Adipocyte (in vitro differentiated cells): ENCODE measurements at regions not wholly inside any gene's neighbourhood (a gene's known extent, or its start where the extent isn't known, plus 50 kb on each side); places are given as distances from the start of the nearest gene placed in this dataset.
A peak's percentile ranks its signal among the peaks of the same experiment; 100 is the strongest.

Source experiments
- DNase-seq: peaks from one replicate; pipeline ENCODE4 v3.0.0-alpha.2; 2015; ENCODE audit warnings: low read depth
- H3K27me3 ChIP-seq: replicated peaks from 2 replicates; pipeline ENCODE4 v1.7.0; 2013; ENCODE audit warnings: mild to moderate bottlenecking, low read length, moderate library complexity; ENCODE audit not compliant: control insufficient read depth, insufficient read depth
- H3K36me3 ChIP-seq: 2 replicates; pipeline ENCODE4 v1.7.0; 2013; ENCODE audit warnings: low read length, mild to moderate bottlenecking, moderate library complexity; ENCODE audit not compliant: control insufficient read depth, insufficient read depth, severe bottlenecking
- H3K4me1 ChIP-seq: 2 replicates; pipeline ENCODE4 v1.7.0; 2013; ENCODE audit warnings: mild to moderate bottlenecking, low read length, moderate library complexity; ENCODE audit not compliant: control insufficient read depth, insufficient read depth
- H3K4me3 ChIP-seq: 2 replicates; pipeline ENCODE4 v1.7.0; 2013; ENCODE audit warnings: mild to moderate bottlenecking, low read length, moderate library complexity
- H3K9ac ChIP-seq: 2 replicates; pipeline ENCODE4 v1.7.0; 2013; ENCODE audit warnings: mild to moderate bottlenecking, low read length, moderate library complexity
- H3K9me3 ChIP-seq: 2 replicates; pipeline ENCODE4 v1.7.0; 2013; ENCODE audit warnings: mild to moderate bottlenecking, low read length, moderate library complexity; ENCODE audit not compliant: control insufficient read depth

- Histone ChIP-seq H3K9ac (peak overlapping the region; percentile 71), H3K36me3 (no peaks in the 10 kb centered on the region), H3K4me3 (peak overlapping the region; percentile 87), H3K4me1 (peaks cover 4% of the 10 kb centered on the region), H3K27me3 (no peaks in the 10 kb centered on the region), H3K9me3 (no peaks in the 10 kb centered on the region)
- DNase-seq: no peak
Observed at GRCh38 chr9:6079386-6079785, 64.0 kb upstream of the RANBP6 start.

- DNase-seq: no peak
- Histone ChIP-seq H3K27me3 (no peaks in the 10 kb centered on the region), H3K4me3 (no peak overlapping the region), H3K36me3 (no peaks in the 10 kb centered on the region), H3K9me3 (no peaks in the 10 kb centered on the region), H3K4me1 (peaks cover 4% of the 10 kb centered on the region), H3K9ac (no peak overlapping the region)
Observed at GRCh38 chr9:6078382-6079105, 63.1 kb upstream of the RANBP6 start.

GRCh38 chr9:6076851-6077250 lies 61.4 kb upstream of the RANBP6 start:
- Histone ChIP-seq H3K9ac (no peak overlapping the region), H3K4me1 (peaks cover 4% of the 10 kb centered on the region), H3K27me3 (no peaks in the 10 kb centered on the region), H3K36me3 (no peaks in the 10 kb centered on the region), H3K9me3 (no peaks in the 10 kb centered on the region), H3K4me3 (no peak overlapping the region)
- no peak for DNase-seq

- no peaks in the 10 kb centered on the region for H3K36me3 ChIP-seq
- H3K27me3 ChIP-seq: no peaks in the 10 kb centered on the region
- H3K9me3 ChIP-seq: peaks cover 4% of the 10 kb centered on the region
- H3K9ac ChIP-seq: no peak overlapping the region
- H3K4me1 ChIP-seq: no peaks in the 10 kb centered on the region
- H3K4me3 ChIP-seq: no peak overlapping the region
- peak; percentile 30 for DNase-seq
Observed at GRCh38 chr9:6073731-6074130, 58.3 kb upstream of the RANBP6 start.

GRCh38 chr9:6072865-6073264 lies 57.4 kb upstream of the RANBP6 start:
- no peak overlapping the region for H3K4me3 ChIP-seq
- H3K27me3 ChIP-seq: no peaks in the 10 kb centered on the region

GRCh38 chr9:6072453-6072852 lies 57.0 kb upstream of the RANBP6 start:
- no peaks in the 10 kb centered on the region for H3K4me1 ChIP-seq
- no peaks in the 10 kb centered on the region for H3K36me3 ChIP-seq
- no peak for DNase-seq
- H3K27me3 ChIP-seq: no peaks in the 10 kb centered on the region
- H3K4me3 ChIP-seq: no peak overlapping the region
- no peak overlapping the region for H3K9ac ChIP-seq
- peaks cover 4% of the 10 kb centered on the region for H3K9me3 ChIP-seq

More at GRCh38 chr9:6072865-6073264, 57.4 kb upstream of the RANBP6 start:
- H3K36me3 ChIP-seq: no peaks in the 10 kb centered on the region
- H3K9me3 ChIP-seq: peaks cover 4% of the 10 kb centered on the region
- no peak for DNase-seq
- no peaks in the 10 kb centered on the region for H3K4me1 ChIP-seq
- H3K9ac ChIP-seq: no peak overlapping the region

GRCh38 chr9:6068983-6069382 lies 53.6 kb upstream of the RANBP6 start:
- H3K4me3 ChIP-seq: no peak overlapping the region

DNA sequence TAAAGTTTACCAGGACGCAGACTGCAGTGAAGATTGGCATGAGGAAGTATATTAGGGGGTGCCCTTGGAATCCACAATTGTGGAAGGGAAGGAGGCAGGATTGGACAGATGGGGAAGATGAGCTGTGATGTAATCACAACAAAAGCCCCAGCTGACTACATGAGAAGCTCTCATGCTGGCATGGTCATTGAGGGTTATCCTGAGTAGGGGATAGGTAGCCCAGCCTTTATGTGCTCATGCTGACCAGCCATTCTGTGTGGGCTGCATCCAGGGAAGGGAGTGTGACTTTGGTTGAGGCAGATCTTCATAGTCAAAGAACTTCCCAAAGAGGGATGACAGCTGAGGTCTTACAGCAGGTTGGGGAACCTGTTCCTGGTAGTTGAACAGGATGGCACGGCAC lies 52.0 kb upstream of the RANBP6 start:
- Histone ChIP-seq H3K9me3 (peaks cover 4% of the 10 kb centered on the region), H3K4me3 (no peak overlapping the region), H3K36me3 (no peaks in the 10 kb centered on the region), H3K4me1 (no peaks in the 10 kb centered on the region), H3K9ac (no peak overlapping the region), H3K27me3 (no peaks in the 10 kb centered on the region)
- no peak for DNase-seq

More at GRCh38 chr9:6068983-6069382, 53.6 kb upstream of the RANBP6 start:
- Histone ChIP-seq H3K27me3 (no peaks in the 10 kb centered on the region), H3K4me1 (no peaks in the 10 kb centered on the region), H3K36me3 (no peaks in the 10 kb centered on the region), H3K9ac (no peak overlapping the region), H3K9me3 (peaks cover 4% of the 10 kb centered on the region)
- DNase-seq: no peak
